ENCODE measurements at regions not wholly inside any gene's neighbourhood (a gene's known extent, or its start where the extent isn't known, plus 50 kb on each side); places are given as distances from the start of the nearest gene placed in this dataset.
"Not testable (repeated sequence)": the region's sequence is repeated elsewhere in the genome, so short reads cannot be mapped to it uniquely, and the experiment has no call there.

DNA sequence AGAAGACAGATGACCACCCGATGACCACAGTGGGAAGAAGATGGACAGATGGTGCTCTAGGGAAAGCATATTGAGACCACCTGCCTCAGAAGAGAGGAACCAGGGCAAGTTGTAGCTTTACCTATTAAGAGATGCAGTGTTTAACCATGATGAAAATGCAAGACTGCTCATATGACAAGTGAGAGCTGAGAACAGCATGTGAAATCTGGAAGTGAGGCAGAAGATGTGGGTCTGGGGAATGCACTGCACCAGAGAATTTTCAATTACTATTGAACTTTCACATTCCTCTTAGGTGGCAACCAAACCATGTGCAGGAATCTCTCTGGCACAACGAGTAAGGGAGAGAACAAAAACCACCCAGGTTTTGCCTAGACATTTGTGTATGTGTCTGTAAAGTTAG lies 184.8 kb upstream of the CRIM1 start:
- DNase-seq (ENCODE audit: extremely low spot score, insufficient read length, low read depth) (no peak), FAIRE-seq (peak; percentile 41)

GRCh38 chr2:36169843-36170242 lies 185.7 kb upstream of the CRIM1 start:
- no peak for DNase-seq (ENCODE audit: extremely low spot score, insufficient read length, low read depth)
- FAIRE-seq, result no peak

DNA sequence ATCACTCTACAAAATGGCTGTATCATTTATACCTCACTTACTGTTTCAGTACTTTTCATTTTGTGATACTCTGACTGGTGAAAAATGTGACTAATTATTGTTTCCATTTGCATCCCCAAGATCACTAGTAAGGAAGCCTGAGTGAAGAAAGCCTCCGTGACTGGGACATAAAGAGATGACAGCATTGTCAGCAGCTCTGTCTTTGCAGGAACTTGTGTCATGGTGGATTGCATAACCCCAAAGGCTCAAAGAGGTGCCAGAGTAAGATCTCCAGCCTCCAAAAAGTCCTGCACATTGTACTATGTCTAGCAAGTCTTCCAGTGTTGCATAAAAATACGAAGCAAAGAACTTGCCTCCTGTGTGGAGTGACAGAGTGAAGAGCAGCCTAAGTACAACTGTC lies 187.5 kb upstream of the CRIM1 start:
- FAIRE-seq (no peak), DNase-seq (ENCODE audit: extremely low spot score, insufficient read length, low read depth) (no peak)

- FAIRE-seq, result peak; percentile 66
Measured at GRCh38 chr2:36165132-36165531, 190.4 kb upstream of the CRIM1 start.

GRCh38 chr2:36163520-36164254 lies 191.9 kb upstream of the CRIM1 start:
- peak; percentile 60 for FAIRE-seq
- no peak for DNase-seq (ENCODE audit: extremely low spot score, insufficient read length, low read depth)

More at GRCh38 chr2:36165132-36165531, 190.4 kb upstream of the CRIM1 start:
- no peak for DNase-seq (ENCODE audit: extremely low spot score, insufficient read length, low read depth)

GRCh38 chr2:36157093-36157492 lies 198.5 kb upstream of the CRIM1 start:
- DNase-seq (ENCODE audit: extremely low spot score, insufficient read length, low read depth); FAIRE-seq: not testable (repeated sequence)

DNA sequence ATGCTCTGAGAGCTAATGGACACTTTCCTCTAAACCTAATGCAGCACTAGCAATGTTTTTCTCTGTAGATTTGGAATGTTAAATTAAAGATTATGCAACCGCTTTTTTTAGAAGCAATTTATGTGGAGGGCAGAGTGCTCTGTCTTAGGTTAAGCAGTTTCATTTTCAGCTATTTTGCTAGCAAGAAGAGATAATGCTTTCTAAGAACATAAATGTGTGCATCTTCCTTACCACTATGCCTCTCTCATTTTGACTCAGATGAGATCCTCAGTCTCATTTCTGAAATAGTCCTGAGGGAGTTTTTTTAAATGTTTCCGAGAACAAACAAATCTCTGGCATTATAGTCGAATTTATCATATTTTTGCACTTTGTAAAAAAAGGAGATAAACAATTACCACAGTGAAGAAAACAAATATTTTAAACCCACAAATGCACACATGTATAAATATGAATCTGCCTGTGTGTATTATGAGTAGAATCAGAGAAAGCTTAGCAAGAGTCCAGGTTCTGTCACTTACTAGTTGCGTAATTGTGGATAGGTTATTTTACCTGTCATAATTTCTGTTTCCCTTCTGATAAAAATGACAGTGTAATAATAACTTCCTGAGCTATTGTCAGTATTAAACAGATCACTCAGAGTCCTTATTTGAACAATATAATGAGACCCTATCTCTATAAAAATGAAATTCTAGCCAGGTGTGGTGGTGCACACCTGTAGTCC lies 207.7 kb upstream of the CRIM1 start:
- FAIRE-seq (peak; percentile 83), DNase-seq (ENCODE audit: extremely low spot score, insufficient read length, low read depth) (no peak)

DNA sequence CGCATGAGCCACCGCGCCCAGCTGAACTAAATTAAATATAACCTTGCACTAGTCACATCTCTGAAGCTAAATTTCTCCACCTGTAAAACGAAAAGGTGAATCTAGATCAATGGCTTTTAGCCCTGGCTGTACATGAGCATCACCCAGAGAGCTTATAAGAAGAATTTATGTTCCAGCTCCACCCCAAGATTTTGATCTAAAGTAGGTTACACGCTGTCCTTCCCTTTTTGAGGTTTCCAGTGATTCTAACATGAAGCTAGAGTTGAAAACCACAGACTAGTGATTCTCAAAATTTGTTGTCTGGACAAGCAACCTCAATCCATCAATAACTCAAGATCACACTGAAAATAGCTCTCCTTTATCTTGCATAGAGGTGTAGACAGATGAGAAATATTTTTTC lies 208.8 kb upstream of the CRIM1 start:
- FAIRE-seq, result no peak
- DNase-seq (ENCODE audit: extremely low spot score, insufficient read length, low read depth), result no peak

DNA sequence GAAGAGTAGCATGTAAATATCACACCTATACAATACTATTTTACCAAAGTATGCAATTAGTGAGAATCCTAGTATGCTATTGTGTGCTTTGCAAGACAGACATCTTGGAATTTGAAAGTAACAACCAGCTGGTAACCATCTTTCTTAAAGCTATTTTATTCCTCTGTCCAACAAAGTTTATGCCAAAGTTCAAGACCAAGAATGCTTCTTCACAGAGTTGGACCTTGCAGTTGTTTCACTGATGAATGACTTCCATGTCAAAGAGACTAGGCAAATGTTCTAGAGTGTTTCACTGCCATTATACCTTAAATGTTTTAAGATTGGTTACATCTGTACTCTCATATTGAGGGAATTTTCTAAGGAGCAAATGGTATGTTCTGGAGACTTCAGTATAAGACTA lies 215.2 kb upstream of the CRIM1 start:
- DNase-seq (ENCODE audit: extremely low spot score, insufficient read length, low read depth), result no peak
- FAIRE-seq, result no peak

DNA sequence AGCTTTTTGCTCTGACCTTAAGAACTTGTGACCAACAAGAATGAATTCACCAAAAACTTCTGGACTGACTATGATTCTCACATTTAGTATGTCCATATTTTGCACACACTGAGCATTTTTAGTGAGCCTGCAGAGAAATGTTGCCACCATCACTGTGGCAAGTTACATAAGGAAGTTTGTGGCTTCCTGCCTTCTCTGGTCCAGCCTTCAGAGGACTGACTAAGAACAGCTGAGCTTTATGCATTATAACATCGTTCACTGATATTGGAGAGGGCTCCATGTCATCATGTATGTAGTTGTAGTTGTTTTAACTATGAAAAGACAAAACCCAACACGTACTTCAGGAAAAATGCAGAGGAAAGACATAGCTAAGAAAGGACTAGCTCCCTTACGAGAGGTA lies 218.0 kb upstream of the CRIM1 start:
- peak; percentile 64 for FAIRE-seq
- DNase-seq (ENCODE audit: extremely low spot score, insufficient read length, low read depth), result no peak

GRCh38 chr2:36134281-36134680 lies 221.3 kb upstream of the CRIM1 start:
- DNase-seq (ENCODE audit: extremely low spot score, insufficient read length, low read depth), result no peak

GRCh38 chr2:36128359-36128758 lies 227.2 kb upstream of the CRIM1 start:
- no peak for FAIRE-seq
- no peak for DNase-seq (ENCODE audit: extremely low spot score, insufficient read length, low read depth)

More at GRCh38 chr2:36134281-36134680, 221.3 kb upstream of the CRIM1 start:
- FAIRE-seq, result no peak

- DNase-seq (ENCODE audit: extremely low spot score, insufficient read length, low read depth) (no peak), FAIRE-seq (no peak)
Measured at GRCh38 chr2:36125702-36126101, 229.9 kb upstream of the CRIM1 start.

DNA sequence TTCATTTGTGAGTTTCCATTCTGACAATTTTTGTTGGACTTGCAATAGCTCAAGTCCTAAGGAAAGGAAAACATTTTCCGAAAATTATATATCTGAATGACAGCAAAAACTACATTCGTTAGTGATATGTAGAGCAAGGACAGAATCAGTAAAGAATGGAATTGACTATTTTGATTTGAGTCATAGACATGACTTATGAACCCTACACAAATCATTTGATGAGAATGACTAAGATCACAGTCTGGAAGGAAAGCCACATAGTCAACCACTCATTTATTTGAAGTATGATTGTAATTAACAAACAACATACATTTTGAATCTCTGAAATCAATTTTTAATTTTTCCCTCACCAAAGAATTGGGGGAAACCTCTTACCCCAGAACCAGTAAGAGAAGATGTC lies 231.6 kb upstream of the CRIM1 start:
- no peak for DNase-seq (ENCODE audit: extremely low spot score, insufficient read length, low read depth)
- no peak for FAIRE-seq

GRCh38 chr2:36097022-36097421 lies 258.6 kb upstream of the CRIM1 start:
- FAIRE-seq, result no peak
- DNase-seq (ENCODE audit: extremely low spot score, insufficient read length, low read depth), result no peak

- not testable (repeated sequence) for DNase-seq (ENCODE audit: extremely low spot score, insufficient read length, low read depth); FAIRE-seq
Measured at GRCh38 chr2:36091844-36092741, 263.5 kb upstream of the CRIM1 start.

DNA sequence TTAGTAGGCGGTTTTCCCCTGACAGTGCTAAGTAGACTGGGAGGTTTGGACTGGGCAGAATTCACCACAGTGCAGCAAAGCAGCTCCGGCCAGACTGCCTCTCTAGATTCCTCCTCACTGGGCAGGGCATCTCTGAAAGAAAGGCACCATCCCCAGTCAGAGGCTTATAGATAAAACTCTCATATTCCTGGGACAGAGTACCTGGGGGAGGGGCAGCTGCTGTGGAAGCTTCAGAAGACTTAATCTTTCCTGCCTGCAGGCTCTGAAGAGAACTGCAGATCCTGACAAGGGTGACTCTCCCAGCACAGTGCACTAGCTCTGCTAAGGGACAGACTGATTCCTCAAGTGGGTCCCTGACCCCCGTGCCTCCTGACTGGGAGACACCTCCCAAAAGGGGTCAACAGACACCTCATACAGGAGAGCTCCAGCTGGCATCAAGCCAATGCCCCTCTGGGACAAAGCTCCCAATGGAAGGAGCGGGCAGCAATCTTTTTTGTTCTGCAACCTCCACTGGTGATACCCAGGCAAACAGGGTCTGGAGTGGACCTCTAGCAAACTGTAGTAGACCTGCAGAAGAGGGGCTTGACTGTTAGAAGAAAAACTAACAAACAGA lies 266.8 kb upstream of the CRIM1 start:
- FAIRE-seq, result no peak
- DNase-seq (ENCODE audit: extremely low spot score, insufficient read length, low read depth), result no peak

DNA sequence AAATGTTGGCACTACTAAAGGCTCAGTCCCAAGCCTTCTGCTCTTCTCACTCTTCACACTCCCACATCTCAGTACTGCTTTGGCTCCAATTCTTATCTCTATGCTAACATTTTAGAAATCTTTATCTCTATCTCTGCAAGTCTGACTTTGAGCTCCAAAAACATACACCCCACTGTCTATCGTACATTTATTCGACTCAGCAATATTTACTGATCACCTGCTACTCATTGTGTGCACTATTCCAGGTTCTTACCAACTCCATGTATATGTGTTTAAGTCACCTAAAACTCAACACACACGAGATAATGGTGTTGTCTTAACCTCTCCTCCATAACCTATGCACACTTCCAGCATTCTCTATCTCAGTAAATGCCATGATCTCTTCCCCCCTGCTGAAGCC lies 268.2 kb upstream of the CRIM1 start:
- DNase-seq (ENCODE audit: extremely low spot score, insufficient read length, low read depth) (no peak), FAIRE-seq (no peak)

GRCh38 chr2:36079793-36080192 lies 275.8 kb upstream of the CRIM1 start:
- no peak for DNase-seq (ENCODE audit: extremely low spot score, insufficient read length, low read depth)
- no peak for FAIRE-seq

- no peak for DNase-seq (ENCODE audit: extremely low spot score, insufficient read length, low read depth)
- no peak for FAIRE-seq
Measured at GRCh38 chr2:36074008-36074407, 281.6 kb upstream of the CRIM1 start.
